HEK293 (cell line): ENCODE measurements at regions not wholly inside any gene's neighbourhood (a gene's known extent, or its start where the extent isn't known, plus 50 kb on each side); places are given as distances from the start of the nearest gene placed in this dataset.

ENCODE experiments used
- CTCF ChIA-PET: fragments of 350-600 bp; formaldehyde crosslinking; extraction: SDS; loops from one replicate; lab custom pipeline; 2021; ENCODE audit warnings: antibody characterized with exemption; lab: Yijun Ruan, JAX
- POLR2A ChIA-PET: fragments of 300-600 bp; formaldehyde crosslinking; extraction: SDS; loops from one replicate; lab custom pipeline; 2020; ENCODE audit warnings: antibody characterized with exemption, inconsistent platforms; lab: Yijun Ruan, JAX
- H3K27ac ChIP-seq: fragments of 200-500 bp; sonication (Bioruptor generic); 2 replicates; pipeline ENCODE4 v1.5.1; 2014; ENCODE audit warnings: low read depth, low read length, control low read depth, inconsistent platforms; ENCODE audit errors: extremely low read depth
- H3K36me3 ChIP-seq, 2 experiments: fragments of 200-500 bp in 1 of 2; sonication (Bioruptor generic) in 1 of 2; 1 replicate in 1 of 2; 2 replicates in 1 of 2; pipeline ENCODE4 v1.5.1; 2014 to 2017; ENCODE audit warnings: inconsistent platforms in 2 of 2, low read length in 2 of 2; ENCODE audit not compliant: control insufficient read depth in 2 of 2, insufficient read depth in 1 of 2
- H3K4me1 ChIP-seq: fragments of 200-500 bp; sonication (Bioruptor generic); 2 replicates; pipeline ENCODE4 v1.5.1; 2014; ENCODE audit warnings: mild to moderate bottlenecking, low read length, inconsistent platforms; ENCODE audit not compliant: control insufficient read depth, insufficient read depth
- H3K4me3 ChIP-seq: 2 replicates; pipeline ENCODE4 v1.5.1; 2011; ENCODE audit warnings: low read depth, mild to moderate bottlenecking, control low read depth, low read length, moderate library complexity
- H3K9me3 ChIP-seq: fragments of 200-500 bp; sonication (Bioruptor generic); 2 replicates; pipeline ENCODE4 v1.5.1; 2014; ENCODE audit warnings: low read depth, low read length, inconsistent platforms; ENCODE audit not compliant: control insufficient read depth, insufficient read depth
- AEBP2 ChIP-seq: fragments of 450-650 bp; formaldehyde crosslinking; IDR thresholded peaks from 2 replicates; pipeline ENCODE4 v1.5.1; 2016; ENCODE audit warnings: missing biosample characterization, missing genetic modification characterization, borderline replicate concordance
- EGR2 ChIP-seq: fragments of 450-650 bp; formaldehyde crosslinking; IDR thresholded peaks from 2 replicates; pipeline ENCODE4 v1.5.1; 2016; ENCODE audit warnings: low read depth, missing biosample characterization, missing genetic modification characterization
- SETDB1 ChIP-seq: IDR thresholded peaks from one replicate; pipeline ENCODE4 v1.6.1; 2017; ENCODE audit warnings: mild to moderate bottlenecking, low read length, moderate library complexity, mixed read lengths; ENCODE audit not compliant: insufficient read length
- TSHZ1 ChIP-seq: fragments of 450-650 bp; formaldehyde crosslinking; IDR thresholded peaks from 2 replicates; pipeline ENCODE4 v1.5.1; 2016; ENCODE audit warnings: missing biosample characterization, missing genetic modification characterization, borderline replicate concordance
- WT1 ChIP-seq: fragments of 450-650 bp; formaldehyde crosslinking; IDR thresholded peaks from 2 replicates; pipeline ENCODE4 v1.5.1; 2016; ENCODE audit warnings: missing biosample characterization, missing genetic modification characterization
- ZBTB8A ChIP-seq: fragments of 450-650 bp; formaldehyde crosslinking; IDR thresholded peaks from 2 replicates; pipeline ENCODE4 v1.5.1; 2016; ENCODE audit warnings: missing biosample characterization, missing genetic modification characterization
- ZNF148 ChIP-seq: fragments of 450-650 bp; formaldehyde crosslinking; IDR thresholded peaks from 2 replicates; pipeline ENCODE4 v1.5.0; 2017; ENCODE audit warnings: missing biosample characterization, missing genetic modification characterization, borderline replicate concordance
- ZNF513 ChIP-seq: fragments of 450-650 bp; IDR thresholded peaks from 2 replicates; pipeline ENCODE4 v1.5.1; 2018; ENCODE audit warnings: missing biosample characterization, missing genetic modification characterization
- ZNF514 ChIP-seq: fragments of 450-650 bp; formaldehyde crosslinking; IDR thresholded peaks from 2 replicates; pipeline ENCODE4 v1.5.1; 2016; ENCODE audit warnings: missing biosample characterization, missing genetic modification characterization
- ZNF621 ChIP-seq: fragments of 450-650 bp; formaldehyde crosslinking; IDR thresholded peaks from 2 replicates; pipeline ENCODE4 v1.5.1; 2017; ENCODE audit warnings: missing biosample characterization, missing genetic modification characterization

- CTCF ChIA-PET, result no interaction called here
- Histone ChIP-seq H3K4me1 (no peaks in the 10 kb centered on the region), H3K27ac (no peak overlapping the region), H3K4me3 (no peak overlapping the region), H3K36me3 (no peaks in the 10 kb centered on the region), H3K9me3 (no peaks in the 10 kb centered on the region)
- TF ChIP-seq ZBTB8A (tag by site-specific recombination), result no peak
- TF ChIP-seq ZNF513, result no peak
- no peak for TF ChIP-seq ZNF621 (tag by site-specific recombination)
- no peak for TF ChIP-seq EGR2
- no peak for TF ChIP-seq WT1 (tag by site-specific recombination)
- POLR2A ChIA-PET, result no interaction called here
Measured at GRCh38 chr12:16807731-16808130, 201.8 kb upstream of the LMO3 start.

GRCh38 chr12:16796168-16796567 is 190.2 kb upstream of the LMO3 start:
- ChIA-PET CTCF (no interaction called here), POLR2A (no interaction called here)

More at GRCh38 chr12:16796168-16796567, 190.2 kb upstream of the LMO3 start:
- Histone ChIP-seq H3K4me1 (no peaks in the 10 kb centered on the region), H3K4me3 (no peak overlapping the region), H3K36me3 (no peaks in the 10 kb centered on the region), H3K27ac (no peak overlapping the region), H3K9me3 (no peaks in the 10 kb centered on the region)
- TF ChIP-seq TSHZ1 (tag by site-specific recombination) (no peak), ZNF148 (tag by site-specific recombination) (no peak), AEBP2 (no peak), ZNF514 (tag by site-specific recombination) (no peak), SETDB1 (no peak), ZBTB8A (tag by site-specific recombination) (no peak)
